K562 (cell line): ENCODE measurements at regions not wholly inside any gene's neighbourhood (a gene's known extent, or its start where the extent isn't known, plus 50 kb on each side); places are given as distances from the start of the nearest gene placed in this dataset.

Experiments used
- TF ChIP-seq, protein P1 (sequence below): fragments of 200-600 bp; sonication (generic); IDR thresholded peaks from one replicate; pipeline ENCODE4 v1.6.1; 2012; ENCODE audit warnings: mild to moderate bottlenecking, low read depth, low read length, inconsistent platforms
- TF ChIP-seq, protein P2 (sequence below): IDR thresholded peaks from 2 replicates; pipeline ENCODE4 v1.6.1; 2011; ENCODE audit not compliant: insufficient read length; ENCODE audit errors: extremely low read depth

- TF ChIP-seq, protein P1, sequence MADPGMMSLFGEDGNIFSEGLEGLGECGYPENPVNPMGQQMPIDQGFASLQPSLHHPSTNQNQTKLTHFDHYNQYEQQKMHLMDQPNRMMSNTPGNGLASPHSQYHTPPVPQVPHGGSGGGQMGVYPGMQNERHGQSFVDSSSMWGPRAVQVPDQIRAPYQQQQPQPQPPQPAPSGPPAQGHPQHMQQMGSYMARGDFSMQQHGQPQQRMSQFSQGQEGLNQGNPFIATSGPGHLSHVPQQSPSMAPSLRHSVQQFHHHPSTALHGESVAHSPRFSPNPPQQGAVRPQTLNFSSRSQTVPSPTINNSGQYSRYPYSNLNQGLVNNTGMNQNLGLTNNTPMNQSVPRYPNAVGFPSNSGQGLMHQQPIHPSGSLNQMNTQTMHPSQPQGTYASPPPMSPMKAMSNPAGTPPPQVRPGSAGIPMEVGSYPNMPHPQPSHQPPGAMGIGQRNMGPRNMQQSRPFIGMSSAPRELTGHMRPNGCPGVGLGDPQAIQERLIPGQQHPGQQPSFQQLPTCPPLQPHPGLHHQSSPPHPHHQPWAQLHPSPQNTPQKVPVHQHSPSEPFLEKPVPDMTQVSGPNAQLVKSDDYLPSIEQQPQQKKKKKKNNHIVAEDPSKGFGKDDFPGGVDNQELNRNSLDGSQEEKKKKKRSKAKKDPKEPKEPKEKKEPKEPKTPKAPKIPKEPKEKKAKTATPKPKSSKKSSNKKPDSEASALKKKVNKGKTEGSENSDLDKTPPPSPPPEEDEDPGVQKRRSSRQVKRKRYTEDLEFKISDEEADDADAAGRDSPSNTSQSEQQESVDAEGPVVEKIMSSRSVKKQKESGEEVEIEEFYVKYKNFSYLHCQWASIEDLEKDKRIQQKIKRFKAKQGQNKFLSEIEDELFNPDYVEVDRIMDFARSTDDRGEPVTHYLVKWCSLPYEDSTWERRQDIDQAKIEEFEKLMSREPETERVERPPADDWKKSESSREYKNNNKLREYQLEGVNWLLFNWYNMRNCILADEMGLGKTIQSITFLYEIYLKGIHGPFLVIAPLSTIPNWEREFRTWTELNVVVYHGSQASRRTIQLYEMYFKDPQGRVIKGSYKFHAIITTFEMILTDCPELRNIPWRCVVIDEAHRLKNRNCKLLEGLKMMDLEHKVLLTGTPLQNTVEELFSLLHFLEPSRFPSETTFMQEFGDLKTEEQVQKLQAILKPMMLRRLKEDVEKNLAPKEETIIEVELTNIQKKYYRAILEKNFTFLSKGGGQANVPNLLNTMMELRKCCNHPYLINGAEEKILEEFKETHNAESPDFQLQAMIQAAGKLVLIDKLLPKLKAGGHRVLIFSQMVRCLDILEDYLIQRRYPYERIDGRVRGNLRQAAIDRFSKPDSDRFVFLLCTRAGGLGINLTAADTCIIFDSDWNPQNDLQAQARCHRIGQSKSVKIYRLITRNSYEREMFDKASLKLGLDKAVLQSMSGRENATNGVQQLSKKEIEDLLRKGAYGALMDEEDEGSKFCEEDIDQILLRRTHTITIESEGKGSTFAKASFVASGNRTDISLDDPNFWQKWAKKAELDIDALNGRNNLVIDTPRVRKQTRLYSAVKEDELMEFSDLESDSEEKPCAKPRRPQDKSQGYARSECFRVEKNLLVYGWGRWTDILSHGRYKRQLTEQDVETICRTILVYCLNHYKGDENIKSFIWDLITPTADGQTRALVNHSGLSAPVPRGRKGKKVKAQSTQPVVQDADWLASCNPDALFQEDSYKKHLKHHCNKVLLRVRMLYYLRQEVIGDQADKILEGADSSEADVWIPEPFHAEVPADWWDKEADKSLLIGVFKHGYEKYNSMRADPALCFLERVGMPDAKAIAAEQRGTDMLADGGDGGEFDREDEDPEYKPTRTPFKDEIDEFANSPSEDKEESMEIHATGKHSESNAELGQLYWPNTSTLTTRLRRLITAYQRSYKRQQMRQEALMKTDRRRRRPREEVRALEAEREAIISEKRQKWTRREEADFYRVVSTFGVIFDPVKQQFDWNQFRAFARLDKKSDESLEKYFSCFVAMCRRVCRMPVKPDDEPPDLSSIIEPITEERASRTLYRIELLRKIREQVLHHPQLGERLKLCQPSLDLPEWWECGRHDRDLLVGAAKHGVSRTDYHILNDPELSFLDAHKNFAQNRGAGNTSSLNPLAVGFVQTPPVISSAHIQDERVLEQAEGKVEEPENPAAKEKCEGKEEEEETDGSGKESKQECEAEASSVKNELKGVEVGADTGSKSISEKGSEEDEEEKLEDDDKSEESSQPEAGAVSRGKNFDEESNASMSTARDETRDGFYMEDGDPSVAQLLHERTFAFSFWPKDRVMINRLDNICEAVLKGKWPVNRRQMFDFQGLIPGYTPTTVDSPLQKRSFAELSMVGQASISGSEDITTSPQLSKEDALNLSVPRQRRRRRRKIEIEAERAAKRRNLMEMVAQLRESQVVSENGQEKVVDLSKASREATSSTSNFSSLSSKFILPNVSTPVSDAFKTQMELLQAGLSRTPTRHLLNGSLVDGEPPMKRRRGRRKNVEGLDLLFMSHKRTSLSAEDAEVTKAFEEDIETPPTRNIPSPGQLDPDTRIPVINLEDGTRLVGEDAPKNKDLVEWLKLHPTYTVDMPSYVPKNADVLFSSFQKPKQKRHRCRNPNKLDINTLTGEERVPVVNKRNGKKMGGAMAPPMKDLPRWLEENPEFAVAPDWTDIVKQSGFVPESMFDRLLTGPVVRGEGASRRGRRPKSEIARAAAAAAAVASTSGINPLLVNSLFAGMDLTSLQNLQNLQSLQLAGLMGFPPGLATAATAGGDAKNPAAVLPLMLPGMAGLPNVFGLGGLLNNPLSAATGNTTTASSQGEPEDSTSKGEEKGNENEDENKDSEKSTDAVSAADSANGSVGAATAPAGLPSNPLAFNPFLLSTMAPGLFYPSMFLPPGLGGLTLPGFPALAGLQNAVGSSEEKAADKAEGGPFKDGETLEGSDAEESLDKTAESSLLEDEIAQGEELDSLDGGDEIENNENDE, result no peak
- TF ChIP-seq, protein P2, sequence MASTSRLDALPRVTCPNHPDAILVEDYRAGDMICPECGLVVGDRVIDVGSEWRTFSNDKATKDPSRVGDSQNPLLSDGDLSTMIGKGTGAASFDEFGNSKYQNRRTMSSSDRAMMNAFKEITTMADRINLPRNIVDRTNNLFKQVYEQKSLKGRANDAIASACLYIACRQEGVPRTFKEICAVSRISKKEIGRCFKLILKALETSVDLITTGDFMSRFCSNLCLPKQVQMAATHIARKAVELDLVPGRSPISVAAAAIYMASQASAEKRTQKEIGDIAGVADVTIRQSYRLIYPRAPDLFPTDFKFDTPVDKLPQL, result no peak
Measured at GRCh38 chr1:209231476-209232156, 351.9 kb upstream of the CAMK1G start (continued).
